CD14-positive monocyte (primary cell): ENCODE measurements at regions not wholly inside any gene's neighbourhood (a gene's known extent, or its start where the extent isn't known, plus 50 kb on each side); places are given as distances from the start of the nearest gene placed in this dataset.

Source experiments
- DNase-seq, 3 donors: peaks; one replicate each; pipeline ENCODE4 v3.0.0-alpha.2; 2011 to 2022
- H2AFZ ChIP-seq: 2 replicates; pipeline ENCODE4 v1.6.0; 2012; ENCODE audit warnings: mild to moderate bottlenecking, low read depth, low read length, inconsistent platforms; ENCODE audit not compliant: insufficient read depth, poor library complexity, severe bottlenecking
- H3K27ac ChIP-seq, 2 donors: 1 replicate in 1 of 2; 2 replicates in 1 of 2; pipeline ENCODE4 v1.5.1; 2012 to 2013; ENCODE audit warnings: low read length in 2 of 2, control low read depth in 1 of 2, inconsistent platforms in 1 of 2, low read depth in 1 of 2, mild to moderate bottlenecking in 1 of 2
- H3K27me3 ChIP-seq, 2 donors: one replicate each; pipeline versions ENCODE4 v1.6.0 to v1.6.1; 2011 to 2013; ENCODE audit warnings: low read length in 2 of 2; ENCODE audit not compliant: control insufficient read depth in 2 of 2, insufficient read depth in 2 of 2
- H3K36me3 ChIP-seq, 2 donors: replicated peaks in 1 of 2; 1 replicate in 1 of 2; 2 replicates in 1 of 2; pipeline versions ENCODE4 v1.5.1 to v1.6.1; 2012 to 2013; ENCODE audit warnings: low read length in 2 of 2, control low read depth in 1 of 2, inconsistent platforms in 1 of 2, mild to moderate bottlenecking in 1 of 2; ENCODE audit not compliant: insufficient read depth in 2 of 2, control insufficient read depth in 1 of 2
- H3K4me1 ChIP-seq, 2 donors: 1 replicate in 1 of 2; 2 replicates in 1 of 2; pipeline versions ENCODE4 v1.5.1 to v1.6.1; 2012 to 2013; ENCODE audit warnings: low read length in 2 of 2, control low read depth in 1 of 2, inconsistent platforms in 1 of 2, mild to moderate bottlenecking in 1 of 2, moderate library complexity in 1 of 2; ENCODE audit not compliant: insufficient read depth in 2 of 2, control insufficient read depth in 1 of 2
- H3K4me2 ChIP-seq: replicated peaks from 2 replicates; pipeline ENCODE3; 2012; ENCODE audit warnings: low read length, moderate library complexity, mild to moderate bottlenecking; ENCODE audit not compliant: poor library complexity, severe bottlenecking; ENCODE audit errors: extremely low read depth
- H3K4me3 ChIP-seq, 3 experiments: fragments of 200-600 bp in 1 of 3; sonication (generic) in 1 of 3; replicated peaks in 1 of 3; 1 replicate in 2 of 3; 2 replicates in 1 of 3; pipeline ENCODE4 v1.5.1; 2011 to 2013; ENCODE audit warnings: low read length in 3 of 3, mild to moderate bottlenecking in 3 of 3, control low read depth in 2 of 3, low read depth in 2 of 3, inconsistent platforms in 1 of 3, moderate library complexity in 1 of 3
- H3K79me2 ChIP-seq: 2 replicates; pipeline ENCODE4 v1.6.0; 2012; ENCODE audit warnings: mild to moderate bottlenecking, control low read depth, inconsistent platforms, low read length, moderate library complexity; ENCODE audit not compliant: insufficient read depth
- H3K9ac ChIP-seq: 2 replicates; pipeline ENCODE4 v1.6.0; 2017; ENCODE audit warnings: low read length, mild to moderate bottlenecking; ENCODE audit not compliant: insufficient read depth, poor library complexity, severe bottlenecking
- H3K9me3 ChIP-seq, 2 donors: replicated peaks in 1 of 2; 1 replicate in 1 of 2; 2 replicates in 1 of 2; pipeline versions ENCODE4 v1.5.1 to v1.6.1; 2012 to 2013; ENCODE audit warnings: low read length in 2 of 2, control low read depth in 1 of 2; ENCODE audit not compliant: control insufficient read depth in 1 of 2, insufficient read depth in 1 of 2
- H4K20me1 ChIP-seq: 2 replicates; pipeline ENCODE4 v1.6.0; 2012; ENCODE audit warnings: mild to moderate bottlenecking, low read length, control low read depth, moderate library complexity; ENCODE audit not compliant: insufficient read depth
- H3K27ac Mint-ChIP-seq, 7 donors: one replicate each; pipeline ENCODE4 v1.8.0; 2020; ENCODE audit warnings: mild to moderate bottlenecking in 7 of 7, mixed read lengths in 7 of 7, moderate library complexity in 6 of 7, inconsistent platforms in 2 of 7
- H3K27me3 Mint-ChIP-seq, 3 donors: one replicate each; pipeline ENCODE4 v1.8.0; 2021 to 2022; ENCODE audit warnings: low read depth in 3 of 3, mild to moderate bottlenecking in 3 of 3, mixed read lengths in 3 of 3, moderate library complexity in 3 of 3, inconsistent platforms in 1 of 3
- H3K36me3 Mint-ChIP-seq, 2 donors: one replicate each; pipeline ENCODE4 v1.8.0; 2020; ENCODE audit warnings: mixed read lengths in 2 of 2, inconsistent platforms in 1 of 2, mild to moderate bottlenecking in 1 of 2
- H3K4me1 Mint-ChIP-seq: one replicate; pipeline ENCODE4 v1.8.0; 2020; ENCODE audit warnings: mild to moderate bottlenecking, mixed read lengths
- H3K4me3 Mint-ChIP-seq, 2 donors: one replicate each; pipeline ENCODE4 v1.8.0; 2020; ENCODE audit warnings: mild to moderate bottlenecking in 2 of 2, mixed read lengths in 2 of 2, moderate library complexity in 1 of 2
- H3K9me3 Mint-ChIP-seq, 7 donors: one replicate each; pipeline ENCODE4 v1.8.0; 2020 to 2022; ENCODE audit warnings: mixed read lengths in 7 of 7, mild to moderate bottlenecking in 6 of 7, moderate library complexity in 6 of 7, inconsistent platforms in 2 of 7
- CTCF ChIP-seq: fragments of 200-600 bp; IDR thresholded peaks from one replicate; pipeline ENCODE4 v1.8.0; 2022; ENCODE audit warnings: antibody characterized with exemption, mild to moderate bottlenecking
- WGBS: methylation state at CpG from one replicate; pipeline ENCODE4 v1.1.5; 2013; ENCODE audit warnings: missing lambda C conversion rate; ENCODE audit not compliant: insufficient coverage; 5-methylcytosine and 5-hydroxymethylcytosine counted together
- intact Hi-C, 2 donors: fragments of 100-400 bp; cut with micrococcal nuclease; formaldehyde crosslinking; loops; one replicate each; pipeline versions ENCODE4 v1.15.0 to v1.15.1; 2023

DNA sequence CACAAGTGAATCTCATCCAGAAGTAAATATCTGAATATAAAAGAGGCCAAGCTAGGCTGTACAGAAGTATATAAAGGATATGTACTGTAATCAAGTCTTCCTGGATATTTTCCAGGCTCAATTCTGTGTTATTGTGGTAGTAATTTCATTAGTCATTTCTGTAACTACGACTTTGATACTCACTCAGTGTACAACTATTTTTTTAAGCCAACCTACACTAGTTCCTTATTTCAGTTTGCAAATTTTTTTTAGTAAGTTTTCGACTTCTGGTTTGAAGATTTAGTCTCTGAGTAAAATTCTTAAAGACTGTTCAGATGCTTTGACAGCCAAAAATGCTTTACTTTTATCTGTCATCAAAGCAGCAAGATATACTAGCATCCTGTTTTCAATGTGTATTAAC lies 130.8 kb downstream of the CAPZA3 start:
- H3K4me3 Mint-ChIP-seq, result peak overlapping the region in 1 of 2 donors; percentile 46
- no peak overlapping the region for H3K4me2 ChIP-seq
- WGBS, result no CpG with 5 or more reads among the region's 2 CpGs
- H3K27ac Mint-ChIP-seq, result peak overlapping the region in 3 of 7 donors; percentile 55 to 64 (median 63)
- H3K79me2 ChIP-seq, result no peaks in the 10 kb centered on the region
- H3K4me1 Mint-ChIP-seq, result peaks cover 23% of the 10 kb centered on the region
- TF ChIP-seq CTCF, result no peak
- no peaks in the 10 kb centered on the region for H3K36me3 Mint-ChIP-seq
- peaks cover 0 to 2% (median 0%) of the 10 kb centered on the region in 3 donors for H3K27me3 Mint-ChIP-seq
- H3K27me3 ChIP-seq, result no peaks in the 10 kb centered on the region
- no peak overlapping the region for H3K9ac ChIP-seq
- H3K36me3 ChIP-seq, result no peaks in the 10 kb centered on the region
- peak overlapping the region in 1 of 3 experiments; percentile 5 for H3K4me3 ChIP-seq
- peak in 1 of 3 donors; percentile 6 for DNase-seq
- peaks cover 0 to 2% (median 0%) of the 10 kb centered on the region in 7 donors for H3K9me3 Mint-ChIP-seq
- peaks cover 13 to 17% of the 10 kb centered on the region in 2 donors for H3K4me1 ChIP-seq
- peak overlapping the region in 1 of 2 donors; percentile 40 for H3K27ac ChIP-seq
- no peaks in the 10 kb centered on the region for H4K20me1 ChIP-seq
- H3K9me3 ChIP-seq, result no peaks in the 10 kb centered on the region
- H2AFZ ChIP-seq, result peak overlapping the region; percentile 66
- intact Hi-C loops, result loop anchor here in 1 of 2 donors (10.0 kb wide), 1 partner anchor 316 kb away; no protein-coding TSS in a partner anchor

DNA sequence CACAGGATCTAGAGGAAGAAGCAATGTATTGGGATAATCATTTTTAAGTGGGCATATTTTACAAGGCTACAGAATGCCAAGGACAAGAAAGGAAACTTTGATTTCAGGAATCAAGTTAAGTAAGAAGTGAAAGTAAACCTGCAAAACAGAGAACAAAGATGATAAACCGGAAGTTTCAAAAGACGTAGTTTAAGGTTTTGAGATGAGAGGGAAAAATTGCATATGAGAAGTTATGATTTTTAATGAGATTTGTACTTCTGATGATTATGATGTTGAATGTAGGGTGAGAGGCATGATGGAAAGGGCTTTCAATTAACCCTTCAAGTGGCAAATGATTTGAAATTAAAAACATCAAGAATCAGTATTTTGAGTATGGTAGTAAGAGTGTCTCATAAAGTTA lies 134.9 kb downstream of the CAPZA3 start:
- peaks cover 13 to 17% of the 10 kb centered on the region in 2 donors for H3K4me1 ChIP-seq
- H3K79me2 ChIP-seq, result no peaks in the 10 kb centered on the region
- no peaks in the 10 kb centered on the region for H4K20me1 ChIP-seq
- peak in 1 of 3 donors; percentile 1 for DNase-seq
- TF ChIP-seq CTCF, result no peak
- H3K9me3 ChIP-seq, result no peaks in the 10 kb centered on the region
- H2AFZ ChIP-seq, result peak overlapping the region; percentile 9
- H3K27ac ChIP-seq, result peak overlapping the region in 1 of 2 donors; percentile 0
- no peaks in the 10 kb centered on the region for H3K27me3 ChIP-seq
- H3K27me3 Mint-ChIP-seq, result no peaks in the 10 kb centered on the region
- H3K9me3 Mint-ChIP-seq, result peaks cover 0 to 7% (median 0%) of the 10 kb centered on the region in 7 donors
- H3K36me3 Mint-ChIP-seq, result no peaks in the 10 kb centered on the region
- intact Hi-C loops, result no loop called here
- H3K36me3 ChIP-seq, result no peaks in the 10 kb centered on the region
- peak overlapping the region; percentile 17 for H3K4me2 ChIP-seq
- H3K4me3 Mint-ChIP-seq, result peak overlapping the region in 1 of 2 donors; percentile 54
- 28% methylated on average over 2 of the region's 2 CpGs for WGBS
- H3K4me3 ChIP-seq, result peak overlapping the region in 1 of 3 experiments; percentile 38
- H3K27ac Mint-ChIP-seq, result peak overlapping the region in 4 of 7 donors; percentile 16 to 59 (median 42)
- no peak overlapping the region for H3K9ac ChIP-seq
- peaks cover 23% of the 10 kb centered on the region for H3K4me1 Mint-ChIP-seq
